HCT116 (cell line): ENCODE measurements at regions not wholly inside any gene's neighbourhood (a gene's known extent, or its start where the extent isn't known, plus 50 kb on each side); places are given as distances from the start of the nearest gene placed in this dataset.

Experiments used
- ATAC-seq: fragments of 200-7000 bp; cut with Tn5 transposase; 2 replicates; pipeline ENCODE4 v1.9.1; 2020; ENCODE audit warnings: mild to moderate bottlenecking, moderate library complexity
- BruUV-seq: library from RNA; stranded (reverse); fragments of 400-500 nt; replicated peaks from 2 replicates; lab custom pipeline; 2021; lab: Mats Ljungman, UMichigan
- CTCF ChIA-PET: fragments of 300-600 bp; sonication (Branson Sonifier 250); formaldehyde crosslinking; loops from one replicate; lab custom pipeline; 2021; ENCODE audit warnings: antibody characterized with exemption; lab: Charles Lee
- POLR2A ChIA-PET: fragments of 300-600, 350-600 bp; sonication (Branson Sonifier 250); formaldehyde crosslinking; loops from one replicate; lab custom pipeline; 2021; ENCODE audit warnings: antibody characterized with exemption; lab: Charles Lee
- RAD21 ChIA-PET, 2 experiments: fragments of 300-600 bp; sonication (Branson Sonifier 250); formaldehyde crosslinking; loops; one replicate each; lab custom pipeline; 2023; ENCODE audit warnings: low total read pairs in 2 of 2; ENCODE audit not compliant: uncharacterized antibody in 2 of 2, unreplicated experiment in 2 of 2, low non-redundant PET in 1 of 2; lab: Charles Lee
- DNase-seq: peaks from one replicate; pipeline ENCODE4 v3.0.0-alpha.2; 2010; ENCODE audit warnings: low read depth, low spot score
- H2AFZ ChIP-seq: fragments of 200-600 bp; shearing (Covaris generic), sonication (generic); 2 replicates; pipeline ENCODE4 v1.6.1; 2017; ENCODE audit warnings: low read depth, mixed run types, mixed read lengths, antibody characterized with exemption, low read length; ENCODE audit not compliant: poor library complexity, severe bottlenecking
- H3K27ac ChIP-seq: 2 replicates; pipeline ENCODE4 v1.5.1; 2012; ENCODE audit warnings: low read depth, low read length
- H3K27me3 ChIP-seq: fragments of 200-600 bp; sonication (generic); 2 replicates; pipeline ENCODE4 v1.6.1; 2016; ENCODE audit warnings: mixed run types, low read length, mixed read lengths; ENCODE audit not compliant: insufficient read depth
- H3K36me3 ChIP-seq, 2 experiments: fragments of 200-500 bp in 1 of 2; fragments of 200-600 bp in 1 of 2; sonication (Bioruptor generic) in 1 of 2; sonication (generic) in 1 of 2; 2 replicates each; pipeline versions ENCODE4 v1.5.1 to v1.6.1; 2014 to 2016; ENCODE audit warnings: low read length in 2 of 2, inconsistent platforms in 1 of 2, mixed read lengths in 1 of 2, mixed run types in 1 of 2; ENCODE audit not compliant: insufficient read depth in 2 of 2, control insufficient read depth in 1 of 2
- H3K4me1 ChIP-seq, 2 experiments: fragments of 200-600 bp in 1 of 2; sonication (generic) in 1 of 2; 2 replicates each; pipeline versions ENCODE4 v1.5.1 to v1.6.1; 2012 to 2017; ENCODE audit warnings: low read length in 2 of 2, inconsistent platforms in 1 of 2, mild to moderate bottlenecking in 1 of 2, mixed read lengths in 1 of 2, mixed run types in 1 of 2, moderate library complexity in 1 of 2; ENCODE audit not compliant: insufficient read depth in 2 of 2, control insufficient read depth in 1 of 2
- H3K4me2 ChIP-seq: fragments of 200-600 bp; sonication (generic); 2 replicates; pipeline ENCODE4 v1.6.1; 2017; ENCODE audit warnings: mixed run types, low read length, mixed read lengths
- H3K4me3 ChIP-seq, 2 experiments: fragments of 200-600 bp in 1 of 2; sonication (generic) in 1 of 2; replicated peaks in 1 of 2; 2 replicates each; pipeline ENCODE4 v1.5.1; 2011 to 2016; ENCODE audit warnings: low read length in 2 of 2, control low read depth in 1 of 2, low read depth in 1 of 2, mild to moderate bottlenecking in 1 of 2, mixed read lengths in 1 of 2, mixed run types in 1 of 2
- H3K79me2 ChIP-seq: fragments of 200-600 bp; sonication (generic); 2 replicates; pipeline ENCODE4 v1.6.1; 2017; ENCODE audit warnings: mild to moderate bottlenecking, mixed run types, low read length, moderate library complexity, mixed read lengths; ENCODE audit not compliant: insufficient read depth
- H3K9ac ChIP-seq: fragments of 200-600 bp; sonication (generic); 2 replicates; pipeline ENCODE4 v1.6.1; 2016; ENCODE audit warnings: low read length, mixed read lengths
- H3K9me2 ChIP-seq: fragments of 200-600 bp; sonication (generic), shearing (Covaris generic); 2 replicates; pipeline ENCODE4 v1.6.1; 2017; ENCODE audit warnings: mixed run types, mild to moderate bottlenecking, moderate library complexity; ENCODE audit not compliant: insufficient read depth
- H3K9me3 ChIP-seq, 2 experiments: fragments of 200-500 bp in 1 of 2; fragments of 200-600 bp in 1 of 2; sonication (Bioruptor generic) in 1 of 2; sonication (generic) in 1 of 2; 2 replicates each; pipeline ENCODE4 v1.6.1; 2014 to 2017; ENCODE audit warnings: low read length in 2 of 2, mixed read lengths in 2 of 2, inconsistent platforms in 1 of 2, low read depth in 1 of 2, mild to moderate bottlenecking in 1 of 2, mixed run types in 1 of 2, moderate library complexity in 1 of 2; ENCODE audit not compliant: control insufficient read depth in 1 of 2, insufficient read depth in 1 of 2
- H4K20me1 ChIP-seq: fragments of 200-600 bp; sonication (generic), shearing (Covaris generic); 2 replicates; pipeline ENCODE4 v1.6.1; 2017; ENCODE audit warnings: mixed run types, mild to moderate bottlenecking, moderate library complexity; ENCODE audit not compliant: insufficient read depth
- ATF3 ChIP-seq: IDR thresholded peaks from 2 replicates; pipeline ENCODE4 v1.6.1; 2012
- CBX3 ChIP-seq: IDR thresholded peaks from 2 replicates; pipeline ENCODE4 v1.6.1; 2012; ENCODE audit warnings: low read depth
- EGR1 ChIP-seq: IDR thresholded peaks from 2 replicates; pipeline ENCODE4 v1.6.1; 2012; ENCODE audit warnings: low read depth
- ELF1 ChIP-seq: IDR thresholded peaks from 2 replicates; pipeline ENCODE4 v1.6.1; 2012; ENCODE audit warnings: low read depth, borderline replicate concordance
- FOSL1 ChIP-seq: IDR thresholded peaks from 2 replicates; pipeline ENCODE4 v1.6.1; 2012; ENCODE audit warnings: low read depth
- POLR2AphosphoS5 ChIP-seq: IDR thresholded peaks from 2 replicates; pipeline ENCODE4 v1.6.1; 2011; ENCODE audit warnings: mild to moderate bottlenecking, low read depth, low read length, moderate library complexity
- REST ChIP-seq: IDR thresholded peaks from 2 replicates; pipeline ENCODE4 v1.6.1; 2012; ENCODE audit warnings: low read depth
- SIN3A ChIP-seq: IDR thresholded peaks from 2 replicates; pipeline ENCODE4 v1.6.1; 2012; ENCODE audit warnings: low read depth
- SP1 ChIP-seq: IDR thresholded peaks from 2 replicates; pipeline ENCODE4 v1.6.1; 2012; ENCODE audit warnings: low read depth
- ZFX ChIP-seq: fragments of 450-650 bp; IDR thresholded peaks from 2 replicates; pipeline ENCODE4 v1.6.1; 2017
- intact Hi-C: fragments of 100-400 bp; cut with micrococcal nuclease; formaldehyde crosslinking; loops from 2 replicates; pipeline ENCODE4 v1.10.0; 2022

GRCh38 chr2:41602341-41602740 lies 445.5 kb upstream of the PKDCC start:
- Histone ChIP-seq H4K20me1 (no peaks in the 10 kb centered on the region), H3K36me3 (no peaks in the 10 kb centered on the region), H2AFZ (no peak overlapping the region), H3K9me2 (no peaks in the 10 kb centered on the region), H3K4me2 (no peak overlapping the region), H3K4me1 (no peaks in the 10 kb centered on the region), H3K79me2 (no peaks in the 10 kb centered on the region), H3K4me3 (no peak overlapping the region), H3K9me3 (no peaks in the 10 kb centered on the region), H3K27ac (no peak overlapping the region), H3K27me3 (no peaks in the 10 kb centered on the region), H3K9ac (no peak overlapping the region)
- DNase-seq (no peak), ATAC-seq (no peak)
- POLR2A ChIA-PET, result no interaction called here
- intact Hi-C loops, result no loop called here
- RAD21 ChIA-PET, result no interaction called here
- BruUV-seq, result no TSS peak
- TF ChIP-seq EGR1 (no peak), ATF3 (no peak), POLR2AphosphoS5 (no peak), ZFX (no peak), FOSL1 (no peak), SP1 (no peak)
- CTCF ChIA-PET, result no interaction called here

GRCh38 chr2:41605311-41605710 lies 442.5 kb upstream of the PKDCC start:
- intact Hi-C loops, result no loop called here
- no peak for TF ChIP-seq REST
- no peak for TF ChIP-seq CBX3
- TF ChIP-seq ZFX, result no peak
- TF ChIP-seq ELF1, result no peak
- no peak for TF ChIP-seq SIN3A
- Histone ChIP-seq H3K4me3 (no peak overlapping the region), H3K9me3 (no peaks in the 10 kb centered on the region), H3K27ac (no peak overlapping the region), H3K9ac (no peak overlapping the region), H2AFZ (no peak overlapping the region), H3K27me3 (no peaks in the 10 kb centered on the region), H3K4me1 (no peaks in the 10 kb centered on the region), H3K9me2 (no peaks in the 10 kb centered on the region), H3K36me3 (no peaks in the 10 kb centered on the region), H3K4me2 (no peak overlapping the region), H4K20me1 (no peaks in the 10 kb centered on the region), H3K79me2 (no peaks in the 10 kb centered on the region)
- ChIA-PET CTCF (no interaction called here), RAD21 (no interaction called here), POLR2A (no interaction called here)
- no TSS peak for BruUV-seq
- DNase-seq (no peak), ATAC-seq (no peak)
